ENCODE measurements at regions not wholly inside any gene's neighbourhood (a gene's known extent, or its start where the extent isn't known, plus 50 kb on each side); places are given as distances from the start of the nearest gene placed in this dataset.

- no peak overlapping the region for H3K4me3 ChIP-seq (ENCODE audit: low read depth, low read length)
- FAIRE-seq: no peak
- H3K36me3 ChIP-seq (ENCODE audit: control insufficient read depth, insufficient read depth, low read length): no peaks in the 10 kb centered on the region
- no peak for DNase-seq (ENCODE audit: low read depth)
- TF ChIP-seq CTCF (IDR thresholded peaks at IDR 0.05; ENCODE audit: insufficient read depth, low read length, severe bottlenecking): no peak
- no peaks in the 10 kb centered on the region for H3K27me3 ChIP-seq (ENCODE audit: control insufficient read depth, insufficient read depth, low read length)
Observed at GRCh38 chr10:43849551-43849950, 200.9 kb upstream of the ZNF32 start.

GRCh38 chr10:43846968-43847367, 198.3 kb upstream of the ZNF32 start:
- no peak for FAIRE-seq

GRCh38 chr10:43846187-43846680, 197.6 kb upstream of the ZNF32 start:
- Histone ChIP-seq H3K4me3 (ENCODE audit: low read depth, low read length) (no peak overlapping the region), H3K36me3 (ENCODE audit: control insufficient read depth, insufficient read depth, low read length) (no peaks in the 10 kb centered on the region), H3K27me3 (ENCODE audit: control insufficient read depth, insufficient read depth, low read length) (no peaks in the 10 kb centered on the region)
- FAIRE-seq (no peak), DNase-seq (ENCODE audit: low read depth) (no peak)
- TF ChIP-seq CTCF (IDR thresholded peaks at IDR 0.05; ENCODE audit: insufficient read depth, low read length, severe bottlenecking): no peak

More at GRCh38 chr10:43846968-43847367, 198.3 kb upstream of the ZNF32 start:
- no peak for TF ChIP-seq CTCF (IDR thresholded peaks at IDR 0.05; ENCODE audit: insufficient read depth, low read length, severe bottlenecking)
- Histone ChIP-seq H3K27me3 (ENCODE audit: control insufficient read depth, insufficient read depth, low read length) (no peaks in the 10 kb centered on the region), H3K4me3 (ENCODE audit: low read depth, low read length) (no peak overlapping the region), H3K36me3 (ENCODE audit: control insufficient read depth, insufficient read depth, low read length) (no peaks in the 10 kb centered on the region)
- no peak for DNase-seq (ENCODE audit: low read depth)

GRCh38 chr10:43845121-43845520, 196.4 kb upstream of the ZNF32 start:
- Histone ChIP-seq H3K36me3 (ENCODE audit: control insufficient read depth, insufficient read depth, low read length) (no peaks in the 10 kb centered on the region), H3K27me3 (ENCODE audit: control insufficient read depth, insufficient read depth, low read length) (no peaks in the 10 kb centered on the region), H3K4me3 (ENCODE audit: low read depth, low read length) (no peak overlapping the region)
- FAIRE-seq (no peak), DNase-seq (ENCODE audit: low read depth) (no peak)
- no peak for TF ChIP-seq CTCF (IDR thresholded peaks at IDR 0.05; ENCODE audit: insufficient read depth, low read length, severe bottlenecking)

GRCh38 chr10:43844221-43844620, 195.5 kb upstream of the ZNF32 start:
- Histone ChIP-seq H3K36me3 (ENCODE audit: control insufficient read depth, insufficient read depth, low read length) (no peaks in the 10 kb centered on the region), H3K4me3 (ENCODE audit: low read depth, low read length) (no peak overlapping the region), H3K27me3 (ENCODE audit: control insufficient read depth, insufficient read depth, low read length) (no peaks in the 10 kb centered on the region)
- FAIRE-seq: no peak
- no peak for DNase-seq (ENCODE audit: low read depth)
- no peak for TF ChIP-seq CTCF (IDR thresholded peaks at IDR 0.05; ENCODE audit: insufficient read depth, low read length, severe bottlenecking)

Data from bronchial epithelial cell (primary cell).